GM12872 (cell line): ENCODE measurements at regions not wholly inside any gene's neighbourhood (a gene's known extent, or its start where the extent isn't known, plus 50 kb on each side); places are given as distances from the start of the nearest gene placed in this dataset.

Source experiments
- CTCF ChIP-seq: IDR thresholded peaks from 3 replicates; pipeline ENCODE4 v1.5.1; 2011; ENCODE audit warnings: low read depth, mild to moderate bottlenecking, low read length, moderate library complexity; ENCODE audit not compliant: insufficient read depth

- TF ChIP-seq CTCF, result no peak
Observed at GRCh38 chr14:42854061-42854460, 1247.4 kb downstream of the LRFN5 start.

- TF ChIP-seq CTCF, result no peak
Observed at GRCh38 chr14:42848652-42849051, 1242.0 kb downstream of the LRFN5 start.

GRCh38 chr14:42814817-42815216 is 1208.1 kb downstream of the LRFN5 start:
- no peak for TF ChIP-seq CTCF

GRCh38 chr14:42806909-42807315 is 1200.2 kb downstream of the LRFN5 start:
- no peak for TF ChIP-seq CTCF

GRCh38 chr14:42804141-42804540 is 1197.5 kb downstream of the LRFN5 start:
- no peak for TF ChIP-seq CTCF

- no peak for TF ChIP-seq CTCF
Observed at GRCh38 chr14:42802346-42802745, 1195.7 kb downstream of the LRFN5 start.

GRCh38 chr14:42792166-42792565 is 1185.5 kb downstream of the LRFN5 start:
- no peak for TF ChIP-seq CTCF

GRCh38 chr14:42782754-42783153 is 1176.1 kb downstream of the LRFN5 start:
- no peak for TF ChIP-seq CTCF
